NCI-H187 treated with DMSO at 0.1 percent for 48 hours (cell line): ENCODE measurements at regions not wholly inside any gene's neighbourhood (a gene's known extent, or its start where the extent isn't known, plus 50 kb on each side); places are given as distances from the start of the nearest gene placed in this dataset.
"Not testable (repeated sequence)": the region's sequence is repeated elsewhere in the genome, so short reads cannot be mapped to it uniquely, and the experiment has no call there.

ENCODE experiments used
- DNase-seq: peaks from one replicate; lab custom pipeline; 2025; lab: John Stamatoyannopoulos, UW

GRCh38 chr22:27250886-27251285, 550.7 kb downstream of the MN1 start:
- DNase-seq: no peak

GRCh38 chr22:27251563-27251962, 550.0 kb downstream of the MN1 start:
- no peak for DNase-seq

DNA sequence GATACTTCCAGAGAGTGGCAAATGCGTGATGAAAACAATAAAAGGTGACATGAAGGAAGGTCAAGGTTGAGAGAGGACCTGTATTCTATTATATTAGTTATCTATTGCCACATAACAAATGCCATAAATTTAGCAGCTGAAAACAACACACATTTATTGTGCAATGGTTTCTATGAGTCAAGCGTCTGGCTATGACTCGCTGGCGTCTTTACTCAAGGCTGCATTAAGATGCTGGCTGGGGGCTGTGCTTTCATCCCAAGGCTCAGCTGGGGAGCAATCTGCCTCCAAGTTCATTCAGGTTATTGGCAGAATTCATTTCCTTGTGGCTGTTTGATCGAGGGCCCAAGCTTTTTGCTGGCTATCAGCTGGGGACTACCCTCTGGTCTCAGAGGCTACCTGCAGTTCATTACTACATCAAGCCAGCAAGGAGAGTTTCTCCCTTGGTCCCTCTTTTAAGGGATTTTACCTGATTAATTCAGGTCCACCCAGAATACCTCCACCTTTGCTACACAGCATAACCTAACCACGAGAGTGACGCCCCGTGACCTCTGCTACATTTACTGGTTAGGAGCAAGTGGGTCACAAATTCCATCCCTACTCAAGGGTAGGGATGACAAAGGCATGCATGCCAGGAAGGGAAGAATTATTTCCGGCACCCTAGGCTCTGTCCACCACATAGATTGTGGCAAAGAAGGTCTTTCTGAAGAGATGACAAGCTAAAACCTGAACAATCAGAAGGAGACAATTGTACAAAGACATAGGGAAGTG, 549.1 kb downstream of the MN1 start:
- DNase-seq: no peak

GRCh38 chr22:27253108-27253902, 548.3 kb downstream of the MN1 start:
- no peak for DNase-seq

- not testable (repeated sequence) for DNase-seq
These were observed 547.5 kb downstream of the MN1 start for GRCh38 chr22:27254063-27254462.

- no peak for DNase-seq
These were observed 546.0 kb downstream of the MN1 start for GRCh38 chr22:27255580-27255979.

DNA sequence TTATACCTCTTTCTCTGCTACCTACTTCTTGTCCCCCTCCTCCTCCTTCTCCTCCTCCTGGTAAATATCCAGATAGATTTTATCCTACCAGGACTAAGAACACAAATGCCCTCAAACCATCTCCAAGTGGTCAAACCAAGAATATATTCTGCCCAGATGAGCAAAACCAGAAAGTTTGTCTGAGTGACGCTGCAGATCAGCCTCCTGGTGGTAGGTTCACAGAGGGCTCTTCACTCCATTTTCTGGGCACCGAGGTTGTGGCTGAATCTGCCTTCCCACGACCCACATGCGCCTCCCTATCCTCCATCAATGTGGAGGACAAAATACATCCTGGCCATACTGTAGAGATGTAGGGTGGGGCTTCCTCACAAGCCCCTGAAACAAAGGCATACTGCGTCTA, 543.6 kb downstream of the MN1 start:
- DNase-seq: no peak

GRCh38 chr22:27258616-27259172, 542.9 kb downstream of the MN1 start:
- DNase-seq: no peak

DNA sequence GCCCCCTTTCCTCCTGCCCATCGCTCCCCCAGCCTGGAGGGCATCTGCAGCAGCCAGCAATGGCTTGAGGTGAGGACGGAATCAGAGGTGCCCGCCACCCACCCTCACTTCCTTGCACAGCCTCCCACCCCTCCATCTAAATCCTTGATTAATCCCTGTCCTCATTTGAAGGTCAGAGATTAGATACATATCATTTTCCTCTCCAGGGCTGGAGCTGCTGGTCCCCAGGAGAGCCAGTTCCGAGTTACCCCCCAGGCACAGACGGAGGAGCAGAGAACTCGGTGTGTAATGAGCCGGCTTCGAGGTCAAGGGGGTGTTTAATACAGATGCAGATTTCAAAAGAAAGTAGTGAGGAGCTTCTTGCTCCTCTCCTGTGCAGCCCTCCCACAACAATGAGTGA, 542.1 kb downstream of the MN1 start:
- DNase-seq: no peak

DNA sequence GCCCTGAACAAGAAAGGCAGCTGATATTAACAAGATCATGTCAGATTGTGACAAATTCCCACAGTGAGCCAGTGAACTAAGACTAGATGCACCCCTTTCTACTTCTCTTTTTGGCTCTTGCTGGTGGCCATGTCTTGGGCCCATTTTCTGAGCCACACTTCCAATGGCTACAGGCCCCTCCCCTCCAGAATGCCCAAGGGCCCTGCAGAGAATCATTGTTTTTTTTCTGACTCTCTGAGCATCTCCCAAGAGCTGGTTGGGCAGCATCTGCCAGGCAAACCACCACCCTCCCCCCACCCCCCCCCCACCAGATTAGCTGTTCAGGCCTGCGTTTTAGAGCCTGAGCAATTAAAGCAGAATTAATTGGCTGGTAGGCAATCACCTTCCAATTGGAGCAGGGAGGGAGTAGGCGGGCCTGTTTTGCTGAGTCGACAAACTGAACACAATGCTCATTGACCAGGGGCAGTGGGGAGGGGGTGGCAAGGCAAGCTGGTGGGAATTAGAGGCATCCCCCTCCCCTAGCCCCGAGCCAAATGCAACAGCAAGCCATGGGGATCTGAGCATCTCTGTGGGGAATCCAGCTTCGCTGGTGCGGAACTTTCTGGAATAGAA, 541.4 kb downstream of the MN1 start:
- no peak for DNase-seq

- DNase-seq: no peak
These were observed 539.2 kb downstream of the MN1 start for GRCh38 chr22:27262361-27262760.

DNA sequence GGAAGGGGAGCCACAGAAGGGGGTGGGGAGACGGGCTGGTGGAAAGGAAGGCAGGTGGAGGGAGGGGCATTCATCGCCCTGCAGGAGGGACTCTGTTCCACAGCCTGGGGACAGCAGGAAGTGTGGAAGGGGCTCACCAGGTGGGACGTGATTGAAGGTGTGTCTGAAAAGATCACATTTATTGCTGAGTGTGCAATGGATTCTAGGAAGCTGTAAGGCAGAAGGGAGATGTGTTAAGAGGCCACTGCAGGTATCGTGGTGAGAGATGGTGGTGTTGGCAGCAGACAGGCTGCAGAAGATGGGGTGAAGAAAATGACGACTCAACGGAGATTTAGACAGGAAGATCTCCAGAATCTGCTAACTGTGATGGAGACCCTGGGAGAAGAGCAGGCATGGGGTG, 537.4 kb downstream of the MN1 start:
- no peak for DNase-seq

DNA sequence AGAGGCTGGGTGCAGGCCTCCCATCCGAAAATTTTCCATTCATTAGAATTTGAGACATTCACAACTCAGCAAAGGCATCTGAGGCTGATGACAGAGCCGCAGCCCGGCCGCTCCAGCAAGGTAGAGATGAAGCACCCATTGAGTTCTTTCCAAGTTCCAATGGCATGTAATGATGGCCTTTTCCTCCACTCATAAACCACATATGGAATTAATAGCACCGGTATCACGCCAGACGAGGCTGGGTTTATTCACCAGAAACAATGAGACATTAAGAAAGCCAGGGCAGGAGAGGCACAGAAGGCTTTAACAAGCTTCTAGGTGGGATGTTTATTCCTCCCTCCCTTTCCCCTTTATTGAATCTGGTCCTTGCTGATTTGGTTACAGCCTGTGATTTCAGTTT, 534.4 kb downstream of the MN1 start:
- no peak for DNase-seq

GRCh38 chr22:27269751-27270543, 531.6 kb downstream of the MN1 start:
- DNase-seq: no peak

DNA sequence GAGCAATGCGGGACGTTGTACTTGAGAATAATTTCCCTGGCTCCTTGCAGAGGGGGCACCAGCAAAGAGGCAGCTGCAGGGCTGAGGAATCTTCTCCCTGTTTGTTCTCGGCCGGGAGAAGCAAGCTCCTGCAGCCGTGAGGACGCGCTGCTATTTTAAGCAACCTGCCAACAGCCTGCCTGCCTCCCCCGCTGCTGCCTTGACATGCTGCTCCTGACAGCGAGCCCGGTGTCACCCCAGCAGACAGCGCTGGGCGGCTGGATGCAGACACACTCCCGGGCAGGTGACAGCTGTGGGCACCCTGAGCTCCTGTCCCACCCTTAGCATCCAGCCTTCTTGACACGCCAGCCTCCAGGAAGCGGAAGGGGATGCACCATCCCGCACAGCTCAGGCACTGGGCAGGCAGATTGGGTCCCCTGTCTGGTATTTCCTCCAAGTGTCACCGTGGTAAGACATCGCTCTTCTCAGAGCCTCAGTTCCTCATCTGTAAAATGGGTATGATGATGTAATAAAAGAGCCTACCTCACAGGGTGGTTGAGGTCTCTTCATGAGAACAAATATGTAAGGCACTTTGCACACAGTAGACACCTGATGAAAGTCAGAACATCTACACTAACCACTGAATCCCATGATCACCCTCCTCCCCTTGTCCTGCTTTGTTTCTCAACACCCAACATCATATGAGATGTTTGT, 530.6 kb downstream of the MN1 start:
- no peak for DNase-seq

- DNase-seq: no peak
These were observed 528.1 kb downstream of the MN1 start for GRCh38 chr22:27273436-27273835.

- no peak for DNase-seq
These were observed 527.7 kb downstream of the MN1 start for GRCh38 chr22:27273853-27274252.

DNA sequence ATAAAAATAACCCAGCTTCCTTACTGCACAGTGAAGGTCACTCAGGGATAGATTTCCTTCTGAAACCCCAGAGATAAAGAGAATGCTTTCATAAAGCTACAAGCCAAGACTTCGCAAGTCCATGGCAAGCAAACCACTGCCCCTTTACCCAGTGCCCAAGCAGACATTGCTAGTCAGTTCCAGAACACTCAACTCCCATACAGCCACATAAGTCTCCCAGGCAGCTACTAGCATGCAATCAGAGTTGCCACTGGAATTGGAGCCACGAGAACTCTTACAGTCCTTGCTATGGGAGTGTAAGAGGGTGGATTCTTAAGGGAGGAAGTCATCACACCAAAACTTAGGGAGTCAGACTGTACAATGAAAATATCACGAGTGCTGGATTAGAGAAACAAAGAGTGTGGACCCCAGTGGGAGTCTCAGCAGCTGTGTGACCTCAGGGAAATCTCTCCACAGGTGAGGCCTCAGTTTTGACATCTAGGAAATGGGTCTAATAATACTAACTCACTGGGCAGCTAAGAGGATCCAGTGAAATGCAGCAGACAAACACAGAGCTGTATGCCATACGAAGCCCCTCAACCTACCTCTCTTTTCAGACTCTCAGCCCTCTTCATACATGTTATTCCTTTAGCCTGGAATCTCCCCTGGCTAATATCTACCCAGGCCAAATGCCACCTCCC, 526.6 kb downstream of the MN1 start:
- no peak for DNase-seq

- no peak for DNase-seq
These were observed 522.6 kb downstream of the MN1 start for GRCh38 chr22:27278946-27279345.

DNA sequence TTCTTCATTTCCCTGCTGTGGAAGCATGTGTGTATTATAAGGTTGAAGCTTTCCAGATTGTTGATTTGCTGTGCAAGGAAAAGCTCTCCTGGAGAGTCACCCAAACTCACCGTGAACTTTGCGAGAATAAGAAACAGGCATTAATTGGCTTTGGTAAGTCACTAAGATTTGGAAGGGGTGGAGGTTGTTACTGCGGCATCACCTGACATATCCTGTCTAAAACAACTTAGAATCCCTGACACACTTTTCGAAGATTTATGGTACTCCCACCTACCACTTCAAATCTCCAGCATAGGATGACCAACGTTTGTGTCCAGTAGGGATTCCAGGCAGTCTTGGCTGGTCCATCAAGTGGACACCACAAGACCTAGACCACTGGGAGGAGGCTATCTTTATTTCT, 518.3 kb downstream of the MN1 start:
- DNase-seq: no peak

DNA sequence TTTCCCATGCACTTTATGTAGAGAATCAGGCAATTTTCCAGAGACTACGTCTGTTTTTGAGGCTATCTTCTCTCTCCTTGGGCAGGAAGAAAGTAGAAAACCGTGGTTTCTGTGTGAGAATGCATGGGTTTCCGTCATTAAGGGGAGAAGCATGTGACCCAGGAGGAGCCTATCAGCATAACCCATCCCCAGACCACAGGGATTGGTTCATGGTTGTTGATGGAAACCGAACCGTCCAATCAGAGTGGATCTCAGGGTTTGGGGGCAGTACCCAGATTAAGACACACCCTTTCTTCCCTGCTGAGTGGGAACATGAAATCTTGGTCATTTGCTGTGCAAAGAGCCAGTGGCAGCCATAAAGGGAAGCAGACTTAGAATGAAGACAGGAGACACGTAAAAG, 517.8 kb downstream of the MN1 start:
- DNase-seq: no peak
